Thyroid gland (tissue), 4 donors: ENCODE measurements at regions not wholly inside any gene's neighbourhood (a gene's known extent, or its start where the extent isn't known, plus 50 kb on each side); places are given as distances from the start of the nearest gene placed in this dataset.

ENCODE experiments used
- CTCF ChIP-seq, 6 experiments: fragments of 200-600 bp in 3 of 6; fragments of 450-650 bp in 3 of 6; sonication (generic) in 3 of 6; IDR thresholded peaks; one replicate each; pipeline ENCODE4 v1.5.1; 2016 to 2019; ENCODE audit warnings: antibody characterized with exemption in 6 of 6, mild to moderate bottlenecking in 2 of 6, inconsistent platforms in 1 of 6, moderate library complexity in 1 of 6
- POLR2A ChIP-seq, 2 donors: fragments of 450-650 bp; IDR thresholded peaks; one replicate each; pipeline ENCODE4 v1.6.1; 2017; ENCODE audit warnings: antibody characterized with exemption in 2 of 2, mild to moderate bottlenecking in 2 of 2, moderate library complexity in 1 of 2

GRCh38 chr3:78402720-78403119, 1362.8 kb downstream of the ROBO2 start:
- TF ChIP-seq CTCF (IDR thresholded peaks at IDR 0.05) (no peak), POLR2A (IDR thresholded peaks at IDR 0.05) (no peak)
